OCI-LY7 (cell line): ENCODE measurements at regions not wholly inside any gene's neighbourhood (a gene's known extent, or its start where the extent isn't known, plus 50 kb on each side); places are given as distances from the start of the nearest gene placed in this dataset.

Experiments used
- BruUV-seq: library from RNA; stranded (reverse); fragments of 400-500 nt; replicated peaks from 2 replicates; lab custom pipeline; 2021; lab: Mats Ljungman, UMichigan
- CTCF ChIA-PET: fragments of 300-600 bp; sonication (Branson Sonifier 250); formaldehyde crosslinking; loops from one replicate; lab custom pipeline; 2022; ENCODE audit warnings: antibody characterized with exemption; ENCODE audit not compliant: unreplicated experiment; lab: Charles Lee
- POLR2A ChIA-PET: fragments of 300-600 bp; sonication (Branson Sonifier 250); formaldehyde crosslinking; loops from one replicate; lab custom pipeline; 2022; ENCODE audit warnings: antibody characterized with exemption; lab: Charles Lee
- DNase-seq: peaks from one replicate; pipeline ENCODE4 v3.0.0-alpha.2; 2015; ENCODE audit warnings: low spot score
- H2AFZ ChIP-seq: fragments of 200-600 bp; sonication (generic), shearing (Covaris generic); 2 replicates; pipeline ENCODE4 v1.6.1; 2014; ENCODE audit warnings: mild to moderate bottlenecking, antibody characterized with exemption, low read length, moderate library complexity
- H3K27ac ChIP-seq: fragments of 200-600 bp; sonication (generic); 2 replicates; pipeline ENCODE4 v1.5.1; 2014; ENCODE audit warnings: mixed run types, low read depth, mild to moderate bottlenecking, moderate library complexity, low read length, inconsistent platforms; ENCODE audit not compliant: poor library complexity, severe bottlenecking
- H3K36me3 ChIP-seq: fragments of 200-600 bp; sonication (generic); 2 replicates; pipeline ENCODE4 v1.6.1; 2014; ENCODE audit warnings: mild to moderate bottlenecking, antibody characterized with exemption, low read length, moderate library complexity, mixed read lengths; ENCODE audit not compliant: insufficient read depth
- H3K4me1 ChIP-seq: fragments of 200-600 bp; sonication (generic); 2 replicates; pipeline ENCODE4 v1.5.1; 2014; ENCODE audit warnings: mild to moderate bottlenecking, low read length; ENCODE audit not compliant: insufficient read depth, poor library complexity, severe bottlenecking
- H3K4me2 ChIP-seq: fragments of 200-600 bp; sonication (generic); 2 replicates; pipeline ENCODE4 v1.6.1; 2014; ENCODE audit warnings: mild to moderate bottlenecking, low read length
- H3K4me3 ChIP-seq: fragments of 200-600 bp; sonication (generic); 2 replicates; pipeline ENCODE4 v1.5.1; 2014; ENCODE audit warnings: mild to moderate bottlenecking, low read depth, low read length; ENCODE audit not compliant: poor library complexity, severe bottlenecking
- H3K79me2 ChIP-seq: fragments of 200-600 bp; sonication (generic); 2 replicates; pipeline ENCODE4 v1.6.1; 2016; ENCODE audit warnings: low read depth, mild to moderate bottlenecking, low read length, moderate library complexity, mixed read lengths; ENCODE audit not compliant: insufficient read depth
- H3K9me2 ChIP-seq: fragments of 200-600 bp; sonication (generic); 2 replicates; pipeline ENCODE4 v1.6.1; 2016; ENCODE audit warnings: mild to moderate bottlenecking, low read length, mixed read lengths; ENCODE audit not compliant: insufficient read depth
- H3K9me3 ChIP-seq: fragments of 200-600 bp; sonication (generic); 2 replicates; pipeline ENCODE4 v1.6.1; 2014; ENCODE audit warnings: mild to moderate bottlenecking, mixed run types, low read length, mixed read lengths
- H4K20me1 ChIP-seq: fragments of 200-600 bp; sonication (generic); 2 replicates; pipeline ENCODE4 v1.6.1; 2014; ENCODE audit warnings: mild to moderate bottlenecking, antibody characterized with exemption, low read length, moderate library complexity, mixed read lengths; ENCODE audit not compliant: insufficient read depth
- CTCF ChIP-seq: fragments of 200-600 bp; sonication (generic); conservative IDR thresholded peaks from 2 replicates; pipeline ENCODE4 v1.5.1; 2014; ENCODE audit warnings: mild to moderate bottlenecking, antibody characterized with exemption, low read length, moderate library complexity, mixed read lengths
- EZH2phosphoT487 ChIP-seq: fragments of 200-600 bp; sonication (generic); IDR thresholded peaks from 2 replicates; pipeline ENCODE4 v1.6.1; 2018; ENCODE audit warnings: low read depth, borderline replicate concordance, mild to moderate bottlenecking, mixed run types, antibody characterized with exemption, low read length, moderate library complexity, mixed read lengths
- intact Hi-C: fragments of 100-400 bp; cut with micrococcal nuclease; formaldehyde crosslinking; loops from one replicate; pipeline ENCODE4 v1.10.0; 2022; ENCODE audit not compliant: unreplicated experiment

GRCh38 chr3:73966733-73967132 is 342.0 kb upstream of the PDZRN3 start:
- Histone ChIP-seq H3K36me3 (no peaks in the 10 kb centered on the region), H3K4me3 (no peak overlapping the region), H3K27ac (no peak overlapping the region), H2AFZ (no peak overlapping the region), H3K4me1 (no peaks in the 10 kb centered on the region), H3K4me2 (no peak overlapping the region), H3K79me2 (no peaks in the 10 kb centered on the region), H3K9me3 (no peaks in the 10 kb centered on the region), H4K20me1 (no peaks in the 10 kb centered on the region), H3K9me2 (no peaks in the 10 kb centered on the region)
- ChIA-PET POLR2A (interaction anchor here (1.1 kb wide), 1 partner anchor 11 kb away, joined by 3 read pairs; no protein-coding TSS in a partner anchor), CTCF (no interaction called here)
- no peak for TF ChIP-seq EZH2phosphoT487
- TF ChIP-seq CTCF: no peak
- no TSS peak for BruUV-seq
- no peak for DNase-seq
- intact Hi-C loops: no loop called here

GRCh38 chr3:73964818-73965217 is 340.1 kb upstream of the PDZRN3 start:
- no TSS peak for BruUV-seq
- H4K20me1 ChIP-seq: no peaks in the 10 kb centered on the region
- H3K27ac ChIP-seq: no peak overlapping the region
- ChIA-PET POLR2A (no interaction called here), CTCF (no interaction called here)
- no peak overlapping the region for H2AFZ ChIP-seq
- H3K9me2 ChIP-seq: no peaks in the 10 kb centered on the region
- no peaks in the 10 kb centered on the region for H3K4me1 ChIP-seq
- H3K36me3 ChIP-seq: no peaks in the 10 kb centered on the region
- no peaks in the 10 kb centered on the region for H3K9me3 ChIP-seq
- no peak for DNase-seq
- no peak overlapping the region for H3K4me3 ChIP-seq
- intact Hi-C loops: no loop called here
- H3K4me2 ChIP-seq: no peak overlapping the region
- TF ChIP-seq CTCF (no peak), EZH2phosphoT487 (no peak)
- H3K79me2 ChIP-seq: no peaks in the 10 kb centered on the region

- intact Hi-C loops: no loop called here
- TF ChIP-seq EZH2phosphoT487 (no peak), CTCF (no peak)
- Histone ChIP-seq H2AFZ (no peak overlapping the region), H3K9me3 (no peaks in the 10 kb centered on the region), H3K4me2 (no peak overlapping the region), H3K4me1 (no peaks in the 10 kb centered on the region), H4K20me1 (no peaks in the 10 kb centered on the region), H3K36me3 (no peaks in the 10 kb centered on the region), H3K27ac (no peak overlapping the region), H3K79me2 (no peaks in the 10 kb centered on the region), H3K9me2 (no peaks in the 10 kb centered on the region), H3K4me3 (no peak overlapping the region)
- no TSS peak for BruUV-seq
- CTCF ChIA-PET: no interaction called here
- no peak for DNase-seq
- POLR2A ChIA-PET: interaction anchor here (0.5 kb wide), 1 partner anchor 399 kb away, joined by 4 read pairs; no protein-coding TSS in a partner anchor
Observed at GRCh38 chr3:73955494-73956070, 330.8 kb upstream of the PDZRN3 start.
